HG02571 (cell line): ENCODE measurements at regions not wholly inside any gene's neighbourhood (a gene's known extent, or its start where the extent isn't known, plus 50 kb on each side); places are given as distances from the start of the nearest gene placed in this dataset.

ENCODE experiments used
- ATAC-seq: cut with Tn5 transposase; IDR thresholded peaks from one replicate; pipeline ENCODE4 v1.9.1; 2021; ENCODE audit warnings: mild to moderate bottlenecking, moderate library complexity; ENCODE audit not compliant: unreplicated experiment

GRCh38 chr2:37471104-37471503, 126.7 kb downstream of the QPCT start:
- ATAC-seq = no peak

GRCh38 chr2:37471994-37472393, 127.6 kb downstream of the QPCT start:
- no peak for ATAC-seq

GRCh38 chr2:37472959-37473358, 128.5 kb downstream of the QPCT start:
- no peak for ATAC-seq

GRCh38 chr2:37476411-37476810, 132.0 kb downstream of the QPCT start:
- no peak for ATAC-seq

DNA sequence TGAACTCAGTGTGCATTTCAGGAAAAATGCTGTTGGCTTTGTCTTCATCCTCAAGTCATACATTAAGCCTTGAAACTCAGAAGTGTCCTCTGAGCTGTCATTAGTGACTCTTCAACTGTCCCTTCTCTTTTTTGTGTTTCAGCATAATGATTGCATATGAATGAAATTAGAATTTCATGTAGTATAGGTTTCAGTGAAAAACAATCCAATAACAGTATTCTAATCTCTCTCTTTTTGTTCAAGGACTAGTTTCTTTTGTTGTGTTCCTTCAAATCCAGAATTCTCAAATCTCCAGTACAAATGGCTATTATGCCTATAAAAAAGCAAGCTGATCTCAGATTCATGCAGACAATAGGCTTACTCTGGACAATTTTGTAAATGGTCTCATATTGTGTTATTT, 133.5 kb downstream of the QPCT start:
- ATAC-seq = no peak

- no peak for ATAC-seq
These were observed 136.8 kb downstream of the QPCT start for GRCh38 chr2:37481244-37481643.

- no peak for ATAC-seq
These were observed 144.6 kb downstream of the QPCT start for GRCh38 chr2:37489041-37489456.

DNA sequence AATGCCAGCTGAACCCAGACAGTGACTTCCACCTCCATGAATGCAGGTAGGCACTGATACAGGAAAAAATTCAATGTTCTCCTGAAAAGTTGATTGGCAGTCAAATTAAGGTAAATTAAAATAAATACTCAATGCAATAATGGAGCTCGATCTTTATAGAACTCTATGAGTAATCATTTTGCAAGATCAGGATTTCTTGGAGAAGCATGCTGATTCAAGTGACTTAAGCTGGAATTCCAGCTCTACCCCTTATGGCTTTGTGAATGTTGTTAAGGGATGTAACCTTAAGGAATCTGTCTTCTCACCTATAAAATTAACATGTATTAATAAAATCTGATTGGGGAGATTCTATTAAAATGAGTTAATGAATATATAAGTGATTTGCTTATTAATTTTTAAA, 145.1 kb downstream of the QPCT start:
- no peak for ATAC-seq

DNA sequence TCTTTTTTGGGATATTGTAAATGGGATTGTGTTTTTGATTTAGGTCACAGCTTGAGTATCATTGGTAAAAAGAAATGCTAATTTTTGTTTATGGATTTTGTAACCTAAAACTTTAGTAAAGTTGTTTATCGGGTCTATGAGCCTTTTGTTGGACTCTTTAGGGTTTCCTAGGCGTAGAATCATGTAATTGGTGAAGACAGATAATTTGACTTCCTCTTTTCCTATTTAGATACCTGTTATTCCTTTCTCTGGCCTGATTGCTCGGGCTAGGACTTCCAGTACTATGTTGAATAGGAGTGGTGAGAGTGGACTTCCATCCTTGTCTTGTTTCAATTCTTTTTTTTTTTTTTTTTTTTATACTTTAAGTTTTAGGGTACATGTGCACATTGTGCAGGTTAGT, 149.0 kb downstream of the QPCT start:
- no peak for ATAC-seq

DNA sequence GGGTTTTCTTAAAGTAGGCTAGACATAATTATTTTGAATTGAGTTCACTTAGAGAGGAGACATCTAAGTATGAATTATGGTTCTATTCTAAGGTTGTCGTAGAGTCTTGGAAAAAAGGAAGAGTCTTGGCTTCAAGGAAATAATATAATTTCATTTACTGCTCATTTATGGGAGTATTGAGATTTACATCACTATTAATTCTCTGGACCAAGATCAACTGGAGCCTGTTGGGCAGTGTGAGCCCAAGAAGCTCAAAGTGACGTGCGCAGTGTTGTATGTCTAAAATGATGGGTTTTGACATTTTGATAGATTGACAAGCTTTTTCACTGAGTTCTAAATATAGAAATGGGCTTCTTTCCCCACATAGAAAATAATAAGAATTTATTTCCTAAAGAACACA, 154.7 kb downstream of the QPCT start:
- no peak for ATAC-seq

DNA sequence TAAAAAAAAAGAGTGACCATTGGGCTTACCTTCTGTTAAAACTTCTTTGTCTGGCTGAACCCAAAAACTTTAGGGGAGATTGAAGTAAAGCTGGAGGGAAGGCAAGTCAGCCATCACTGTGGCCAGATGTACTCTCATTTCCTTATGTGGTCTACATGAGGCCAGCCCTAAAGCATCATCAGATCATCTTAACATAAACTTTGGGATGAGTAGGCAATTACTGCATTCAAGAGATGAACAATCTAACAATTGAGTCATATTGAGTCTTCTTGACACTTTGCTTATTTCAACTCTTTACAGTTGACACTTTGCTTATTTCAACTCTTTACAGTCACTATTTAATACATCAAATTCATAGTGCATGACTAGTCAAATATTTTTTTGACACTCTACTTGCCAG, 155.6 kb downstream of the QPCT start:
- no peak for ATAC-seq

DNA sequence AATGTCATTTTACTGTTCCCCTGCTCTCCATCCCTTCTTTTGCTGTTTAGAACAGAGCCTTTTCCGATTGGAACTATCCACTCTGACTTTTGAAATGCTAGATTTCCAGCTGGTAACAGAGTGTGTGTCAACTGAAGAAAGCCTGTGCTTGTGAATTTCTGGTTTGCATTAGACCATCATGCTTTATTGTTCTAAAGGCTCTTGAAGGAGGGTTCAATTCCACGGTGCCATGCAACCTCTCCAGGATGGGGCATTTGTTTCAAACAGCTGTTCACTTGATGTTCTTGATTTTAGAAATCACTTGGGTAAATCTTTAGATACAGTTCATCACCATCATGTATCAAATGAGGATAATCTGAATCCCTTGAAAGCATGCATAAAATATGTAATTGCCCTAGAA, 156.7 kb downstream of the QPCT start:
- no peak for ATAC-seq

DNA sequence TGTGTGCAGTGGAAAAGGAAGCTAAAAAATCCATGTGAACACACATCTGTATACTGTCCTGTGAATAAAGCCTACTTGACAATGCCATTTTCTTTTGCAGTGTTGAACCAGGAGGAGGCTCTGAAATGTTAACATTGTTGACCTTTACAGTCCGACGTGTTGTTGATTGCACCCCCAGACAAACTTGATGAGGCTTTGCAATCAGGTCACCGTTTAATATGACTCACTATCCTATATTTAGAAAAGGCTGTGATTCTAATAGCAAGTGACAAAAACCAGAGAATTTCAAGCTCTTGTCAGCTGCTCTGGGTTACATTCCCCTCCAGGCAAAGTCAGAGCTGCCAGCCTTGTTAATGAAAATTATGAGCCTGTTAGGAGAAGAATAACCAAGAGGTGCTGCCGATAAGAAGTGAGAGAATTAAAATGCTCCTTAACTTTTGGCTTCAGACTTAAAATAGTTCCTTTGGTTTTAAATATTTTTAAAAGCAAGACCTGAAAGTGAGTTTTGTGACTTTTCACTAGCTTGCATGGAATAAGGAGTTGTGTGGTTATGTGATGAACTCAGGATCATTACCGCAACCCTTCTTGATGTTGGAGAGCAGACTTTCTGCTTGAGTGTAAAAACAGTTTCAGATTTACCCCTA, 162.1 kb downstream of the QPCT start:
- no peak for ATAC-seq

DNA sequence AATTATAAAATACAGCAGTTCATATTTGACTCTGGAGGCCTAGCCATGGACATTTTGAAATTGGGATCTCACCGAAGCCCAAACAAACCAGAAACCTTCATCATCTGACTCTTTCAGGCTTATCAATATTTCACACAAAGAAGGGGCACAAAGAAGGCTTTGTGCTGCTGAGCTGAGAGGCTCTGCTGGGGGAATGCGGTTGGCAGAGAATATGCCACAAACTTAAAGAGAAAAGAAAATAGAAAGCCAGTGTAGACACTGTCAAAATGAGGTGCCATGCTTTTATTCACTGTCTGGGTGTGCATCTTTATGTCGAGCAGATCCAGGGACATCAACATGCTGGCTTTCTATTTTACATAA, 162.6 kb downstream of the QPCT start:
- no peak for ATAC-seq

- no peak for ATAC-seq
These were observed 163.3 kb downstream of the QPCT start for GRCh38 chr2:37507703-37508102.

GRCh38 chr2:37512971-37513370, 158.5 kb downstream of the CDC42EP3 start:
- ATAC-seq = no peak

GRCh38 chr2:37523814-37524362, 147.6 kb downstream of the CDC42EP3 start:
- ATAC-seq = no peak

- ATAC-seq = no peak
These were observed 145.1 kb downstream of the CDC42EP3 start for GRCh38 chr2:37526323-37526722.

- no peak for ATAC-seq
These were observed 144.6 kb downstream of the CDC42EP3 start for GRCh38 chr2:37526856-37527255.

DNA sequence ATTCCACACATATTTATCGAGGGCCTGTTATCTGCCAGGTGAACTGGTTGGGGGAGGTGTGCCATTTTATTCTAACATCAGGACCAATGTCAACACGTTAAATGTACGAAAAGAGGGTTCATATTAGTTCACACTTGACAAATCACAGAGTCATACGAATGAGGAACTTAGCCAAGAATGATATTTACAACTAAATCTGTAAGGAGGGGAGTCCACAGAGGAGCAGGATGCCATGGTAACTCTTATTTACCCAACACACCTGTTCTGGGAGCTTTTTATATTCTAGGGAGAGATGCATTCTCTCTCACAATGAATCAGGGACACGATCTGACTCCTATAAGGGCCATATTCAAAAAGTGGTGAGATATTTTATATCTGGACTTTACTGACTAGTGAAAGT, 144.1 kb downstream of the CDC42EP3 start:
- no peak for ATAC-seq

DNA sequence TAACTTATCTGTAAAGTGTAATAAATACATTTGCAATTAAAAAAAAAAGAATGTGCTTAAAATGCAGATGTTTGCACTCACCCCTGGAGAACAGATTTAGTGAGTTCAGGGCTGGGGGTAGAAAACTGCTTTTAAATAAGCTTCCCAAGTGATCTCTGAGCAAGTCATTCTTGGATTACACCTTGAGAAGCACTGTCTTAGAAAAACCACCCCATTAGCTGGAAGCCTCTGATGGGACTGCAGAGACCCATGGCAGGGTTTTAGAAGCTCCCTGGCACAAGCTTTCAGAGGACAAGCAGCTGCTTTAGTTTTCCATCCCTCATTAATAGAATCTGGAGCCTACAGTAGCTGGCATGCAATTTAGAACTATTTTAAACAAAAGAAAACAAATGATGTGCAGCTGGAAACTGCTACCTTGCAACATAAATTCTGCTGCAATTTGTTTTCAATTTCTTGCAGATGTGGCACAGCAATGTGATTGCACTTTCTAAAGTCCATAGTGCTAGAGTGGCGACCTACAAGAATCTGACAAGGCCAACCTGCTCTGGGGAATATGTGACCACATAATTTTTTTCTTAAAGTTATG, 141.5 kb downstream of the CDC42EP3 start:
- no peak for ATAC-seq

DNA sequence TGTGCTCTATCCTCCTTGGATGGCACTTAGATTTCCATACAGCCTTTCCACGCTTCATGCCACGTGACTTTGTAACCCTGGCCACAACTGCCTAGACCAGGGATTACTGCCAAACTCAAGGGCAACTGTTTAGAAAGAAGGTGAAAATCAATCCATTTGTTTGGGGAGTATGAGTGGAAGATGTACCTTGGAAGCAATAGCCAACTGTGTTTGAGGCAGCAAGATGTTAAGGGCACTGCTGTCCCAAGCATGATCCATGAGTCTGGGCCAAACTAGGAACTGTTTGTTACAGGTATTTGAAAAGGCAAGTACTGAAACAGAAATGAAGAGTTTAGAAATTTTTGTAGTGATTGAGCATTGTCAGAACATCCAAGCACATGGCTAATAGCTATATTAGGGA, 138.9 kb downstream of the CDC42EP3 start:
- no peak for ATAC-seq

DNA sequence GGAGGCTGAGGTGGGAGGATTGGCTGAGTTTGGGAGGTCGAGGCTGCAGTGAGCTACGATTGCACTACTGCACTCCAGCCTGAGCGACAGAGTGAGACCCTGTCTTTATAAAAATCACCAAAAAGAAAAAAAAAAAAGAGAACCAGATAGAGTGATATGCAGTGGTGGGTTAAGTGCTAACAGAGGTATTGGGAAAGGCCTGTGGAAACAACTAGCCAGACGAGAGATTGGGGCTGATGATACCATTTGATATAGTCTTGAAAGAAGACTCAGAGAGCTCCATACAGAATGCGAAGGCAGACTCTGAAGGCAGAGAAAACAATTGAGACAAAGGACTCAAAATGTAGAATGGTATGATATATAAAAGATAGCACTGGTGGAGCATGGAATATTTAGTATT, 134.1 kb downstream of the CDC42EP3 start:
- no peak for ATAC-seq
